GM18867 (cell line): ENCODE measurements at regions not wholly inside any gene's neighbourhood (a gene's known extent, or its start where the extent isn't known, plus 50 kb on each side); places are given as distances from the start of the nearest gene placed in this dataset.

ENCODE experiments used
- ATAC-seq: cut with Tn5 transposase; IDR thresholded peaks from one replicate; pipeline ENCODE4 v1.9.1; 2021; ENCODE audit warnings: mild to moderate bottlenecking, moderate library complexity; ENCODE audit not compliant: unreplicated experiment

GRCh38 chr9:116002624-116003023 is 151.0 kb upstream of the PAPPA start:
- no peak for ATAC-seq

- ATAC-seq, result no peak
Measured at GRCh38 chr9:116003397-116003796, 150.2 kb upstream of the PAPPA start.

GRCh38 chr9:116005205-116005604 is 148.4 kb upstream of the PAPPA start:
- no peak for ATAC-seq

GRCh38 chr9:116007824-116008223 is 145.8 kb upstream of the PAPPA start:
- no peak for ATAC-seq

GRCh38 chr9:116008278-116008677 is 145.3 kb upstream of the PAPPA start:
- ATAC-seq, result no peak

GRCh38 chr9:116009420-116009819 is 144.2 kb upstream of the PAPPA start:
- no peak for ATAC-seq

GRCh38 chr9:116015855-116016254 is 137.7 kb upstream of the PAPPA start:
- no peak for ATAC-seq

- ATAC-seq, result no peak
Measured at GRCh38 chr9:116020146-116020545, 133.4 kb upstream of the PAPPA start.

GRCh38 chr9:116020801-116021200 is 132.8 kb upstream of the PAPPA start:
- ATAC-seq, result no peak

- ATAC-seq, result no peak
Measured at GRCh38 chr9:116027096-116027495, 126.5 kb upstream of the PAPPA start.

- ATAC-seq, result no peak
Measured at GRCh38 chr9:116027511-116027910, 126.1 kb upstream of the PAPPA start.

- no peak for ATAC-seq
Measured at GRCh38 chr9:116027951-116028350, 125.6 kb upstream of the PAPPA start.

GRCh38 chr9:116030517-116030916 is 123.1 kb upstream of the PAPPA start:
- ATAC-seq, result no peak

GRCh38 chr9:116032683-116033440 is 120.7 kb upstream of the PAPPA start:
- ATAC-seq, result no peak

GRCh38 chr9:116039312-116039711 is 114.3 kb upstream of the PAPPA start:
- ATAC-seq, result no peak

- ATAC-seq, result no peak
Measured at GRCh38 chr9:116039893-116040292, 113.7 kb upstream of the PAPPA start.

- no peak for ATAC-seq
Measured at GRCh38 chr9:116042321-116042720, 111.3 kb upstream of the PAPPA start.

- no peak for ATAC-seq
Measured at GRCh38 chr9:116045083-116045482, 108.5 kb upstream of the PAPPA start.

- ATAC-seq, result no peak
Measured at GRCh38 chr9:116048081-116048480, 105.5 kb upstream of the PAPPA start.

GRCh38 chr9:116049456-116049855 is 104.1 kb upstream of the PAPPA start:
- no peak for ATAC-seq

GRCh38 chr9:116051528-116051927 is 102.1 kb upstream of the PAPPA start:
- no peak for ATAC-seq

- no peak for ATAC-seq
Measured at GRCh38 chr9:116055536-116055935, 98.1 kb upstream of the PAPPA start.

GRCh38 chr9:116057371-116057770 is 96.2 kb upstream of the PAPPA start:
- ATAC-seq, result no peak
